ENCODE measurements at regions not wholly inside any gene's neighbourhood (a gene's known extent, or its start where the extent isn't known, plus 50 kb on each side); places are given as distances from the start of the nearest gene placed in this dataset.

DNA sequence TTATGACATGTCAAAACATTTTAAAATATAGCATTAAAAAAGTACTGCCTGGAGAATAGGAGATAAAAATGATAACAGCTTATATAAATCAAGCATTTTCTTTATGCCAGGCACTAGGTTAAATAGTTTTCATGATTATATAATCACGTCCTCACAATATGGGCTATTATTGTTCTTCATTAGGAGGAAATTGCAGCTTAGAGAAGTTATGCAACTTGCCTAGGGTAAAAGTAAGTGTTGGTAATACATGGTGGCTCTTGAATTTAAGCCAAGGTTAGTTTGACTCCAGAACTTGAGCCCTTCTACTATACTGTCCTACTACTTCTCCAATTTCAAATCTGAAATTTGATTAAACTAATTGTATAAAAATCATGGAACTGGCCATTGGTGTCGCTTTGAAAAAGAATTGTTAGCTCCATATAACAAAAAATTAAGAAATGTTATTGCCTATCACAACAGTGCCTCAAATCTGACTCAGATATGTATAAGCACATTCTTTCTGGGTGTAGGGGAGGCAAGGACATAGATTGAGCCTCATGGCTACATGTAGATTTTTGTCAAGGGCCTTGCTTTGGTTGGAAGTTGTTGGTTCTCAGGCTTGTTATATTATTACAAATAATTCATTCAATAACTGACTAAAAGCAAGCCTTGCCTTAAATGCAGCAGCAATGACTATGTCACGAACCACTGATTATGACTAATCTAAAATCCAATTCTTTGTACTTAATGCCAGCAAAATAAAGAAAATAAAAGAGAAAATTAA is 223.5 kb upstream of the DAB2 start:
- POLR2A ChIA-PET = no interaction called here
- intact Hi-C loops (cut with DNase I, micrococcal nuclease) = no loop called here
- no peak overlapping the region for H3K4me3 Mint-ChIP-seq
- H3K36me3 Mint-ChIP-seq (ENCODE audit: low read depth) = no peaks in the 10 kb centered on the region
- no peak for DNase-seq
- peaks cover 2% of the 10 kb centered on the region for H3K4me1 Mint-ChIP-seq
- peaks cover 10% of the 10 kb centered on the region for H3K27me3 Mint-ChIP-seq
- no peak overlapping the region for H3K27ac Mint-ChIP-seq
- H3K9me3 Mint-ChIP-seq (ENCODE audit: low read depth) = peaks cover 4% of the 10 kb centered on the region
- CTCF ChIA-PET = interaction anchor here (0.6 to 1.0 kb wide), 2 partner anchors 49 to 365 kb away, joined by 3 to 4 read pairs; no protein-coding TSS in a partner anchor
- no peak for ATAC-seq

DNA sequence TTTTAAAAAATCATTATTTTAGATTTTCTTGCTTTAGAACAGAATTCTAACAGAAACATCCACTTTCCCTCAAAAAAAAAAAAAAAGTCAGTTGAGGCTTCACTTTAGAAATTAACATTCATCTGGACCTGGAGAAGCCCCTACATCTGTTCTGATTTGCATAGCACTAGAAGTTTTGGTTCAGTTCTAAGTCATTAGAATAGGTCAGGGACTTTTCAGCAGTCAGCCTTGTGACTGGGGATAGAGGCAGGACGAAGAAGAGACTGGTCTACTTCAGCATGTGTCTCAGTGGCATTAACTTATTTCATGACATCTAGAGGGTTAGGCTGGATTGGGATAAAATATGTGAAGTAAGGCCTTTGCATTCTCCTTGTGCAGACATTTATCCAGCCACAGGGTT is 215.8 kb upstream of the DAB2 start:
- no peak overlapping the region for H3K4me3 Mint-ChIP-seq
- intact Hi-C loops (cut with DNase I, micrococcal nuclease) = no loop called here
- POLR2A ChIA-PET = no interaction called here
- DNase-seq = no peak
- ATAC-seq = no peak
- H3K27me3 Mint-ChIP-seq = peaks cover 8% of the 10 kb centered on the region
- no peaks in the 10 kb centered on the region for H3K4me1 Mint-ChIP-seq
- H3K27ac Mint-ChIP-seq = no peak overlapping the region
- no peaks in the 10 kb centered on the region for H3K9me3 Mint-ChIP-seq (ENCODE audit: low read depth)
- H3K36me3 Mint-ChIP-seq (ENCODE audit: low read depth) = no peaks in the 10 kb centered on the region
- CTCF ChIA-PET = no interaction called here

DNA sequence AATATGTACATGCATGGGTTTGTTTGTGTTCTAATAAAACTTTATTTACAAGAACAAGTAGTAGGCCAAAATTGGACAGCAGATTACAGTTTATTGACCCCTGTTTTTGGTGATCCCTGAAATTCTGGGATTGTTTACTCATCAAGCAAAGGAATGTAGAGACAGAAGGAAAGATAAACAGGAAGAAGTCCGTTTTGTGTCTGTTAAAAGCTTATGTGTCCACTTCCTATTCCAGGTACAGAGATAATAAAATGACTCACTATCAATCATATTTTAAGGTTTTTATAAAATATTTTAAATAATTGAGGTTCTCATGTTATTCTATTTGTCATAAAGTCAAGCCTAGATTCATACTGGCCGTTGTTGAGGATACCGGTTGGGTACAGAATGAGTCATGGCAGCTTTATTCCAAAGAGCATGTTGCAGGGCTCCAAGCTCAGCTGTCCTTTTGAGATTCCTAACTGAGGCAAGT is 214.9 kb upstream of the DAB2 start:
- H3K4me3 Mint-ChIP-seq = no peak overlapping the region
- no peak for ATAC-seq
- CTCF ChIA-PET = interaction anchor here (0.6 to 1.0 kb wide), 4 partner anchors 18 to 281 kb away, joined by 3 read pairs; partner anchors contain the start of gene DAB2
- intact Hi-C loops (cut with DNase I, micrococcal nuclease) = no loop called here
- H3K36me3 Mint-ChIP-seq (ENCODE audit: low read depth) = no peaks in the 10 kb centered on the region
- H3K27ac Mint-ChIP-seq = no peak overlapping the region
- POLR2A ChIA-PET = no interaction called here
- H3K9me3 Mint-ChIP-seq (ENCODE audit: low read depth) = no peaks in the 10 kb centered on the region
- H3K4me1 Mint-ChIP-seq = no peaks in the 10 kb centered on the region
- no peak for DNase-seq
- H3K27me3 Mint-ChIP-seq = peaks cover 6% of the 10 kb centered on the region

DNA sequence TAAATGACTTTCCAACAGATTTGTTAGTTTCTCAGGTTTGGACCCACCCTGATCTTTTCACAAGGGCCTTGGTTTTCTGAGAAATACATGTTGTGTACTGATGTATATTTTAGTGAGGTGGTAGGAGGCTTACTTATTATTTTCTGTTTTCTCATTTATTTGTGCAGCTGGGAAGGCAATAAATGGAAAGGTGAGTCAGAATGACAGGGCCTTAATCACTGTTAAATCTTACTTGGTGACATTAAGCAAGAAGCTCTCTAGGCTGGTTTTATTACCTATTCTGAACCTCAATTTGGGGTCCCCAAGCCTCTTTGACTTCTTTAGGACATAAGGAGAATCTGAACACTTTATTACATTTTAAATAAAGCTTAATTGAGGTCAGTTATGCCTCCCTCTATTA is 214.0 kb upstream of the DAB2 start:
- POLR2A ChIA-PET = interaction anchor here (0.7 kb wide), 1 partner anchor 31 kb away, joined by 3 read pairs; no protein-coding TSS in a partner anchor

DNA sequence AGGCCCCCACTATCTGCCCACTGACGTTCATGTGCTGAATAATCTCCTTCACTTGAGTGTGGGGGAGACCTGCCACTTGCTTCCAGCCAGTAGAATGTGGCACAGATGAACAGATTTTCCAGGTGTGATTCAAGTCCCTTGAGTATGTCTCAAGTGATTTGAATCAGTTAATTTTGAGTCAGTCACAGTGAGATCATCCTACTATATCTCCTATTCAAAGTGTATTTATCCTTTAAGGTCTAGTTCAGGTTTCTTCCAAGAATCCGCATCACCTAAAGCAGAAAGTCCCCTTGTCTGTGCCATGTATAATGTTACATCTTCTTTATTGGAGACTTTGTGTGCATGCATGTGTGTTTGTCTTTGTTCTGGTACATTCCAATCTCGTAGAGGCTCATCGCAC is 208.3 kb upstream of the DAB2 start:
- Mint-ChIP-seq H3K4me1 (no peaks in the 10 kb centered on the region), H3K27me3 (peaks cover 23% of the 10 kb centered on the region), H3K4me3 (no peak overlapping the region), H3K27ac (no peak overlapping the region), H3K9me3 (ENCODE audit: low read depth) (no peaks in the 10 kb centered on the region), H3K36me3 (ENCODE audit: low read depth) (no peaks in the 10 kb centered on the region)
- POLR2A ChIA-PET = no interaction called here
- intact Hi-C loops (cut with DNase I, micrococcal nuclease) = no loop called here
- DNase-seq = no peak
- ATAC-seq = no peak
- CTCF ChIA-PET = no interaction called here

More for the DNA sequence above, 214.0 kb upstream of the DAB2 start:
- DNase-seq (no peak), ATAC-seq (no peak)
- no peak overlapping the region for H3K4me3 Mint-ChIP-seq
- peaks cover 6% of the 10 kb centered on the region for H3K27me3 Mint-ChIP-seq
- H3K36me3 Mint-ChIP-seq (ENCODE audit: low read depth) = no peaks in the 10 kb centered on the region
- no peak overlapping the region for H3K27ac Mint-ChIP-seq
- CTCF ChIA-PET = interaction anchor here (0.8 to 1.0 kb wide), 2 partner anchors 18 to 1301 kb away, joined by 3 read pairs; no protein-coding TSS in a partner anchor
- intact Hi-C loops (cut with DNase I, micrococcal nuclease) = no loop called here
- no peaks in the 10 kb centered on the region for H3K9me3 Mint-ChIP-seq (ENCODE audit: low read depth)
- H3K4me1 Mint-ChIP-seq = no peaks in the 10 kb centered on the region

DNA sequence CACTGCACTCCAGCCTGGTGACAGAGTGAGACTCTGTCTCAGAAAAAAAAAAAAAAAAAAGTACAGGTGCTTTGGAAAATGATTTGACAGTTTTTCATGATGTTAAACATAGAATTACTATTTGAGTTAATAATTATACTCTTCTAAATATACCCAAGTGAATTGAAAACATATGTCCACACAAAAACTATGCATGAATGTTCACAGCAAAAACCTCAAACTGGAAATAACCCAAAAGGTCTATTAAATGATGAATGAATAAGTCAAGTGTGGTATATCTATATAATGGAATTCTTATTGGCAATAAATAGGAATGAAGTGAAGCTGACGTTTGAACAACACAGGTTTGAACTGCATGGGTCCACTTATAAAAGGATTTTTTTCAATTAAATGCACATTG is 207.2 kb upstream of the DAB2 start:
- Mint-ChIP-seq H3K4me1 (no peaks in the 10 kb centered on the region), H3K9me3 (ENCODE audit: low read depth) (no peaks in the 10 kb centered on the region), H3K27ac (no peak overlapping the region), H3K27me3 (peaks cover 27% of the 10 kb centered on the region), H3K36me3 (ENCODE audit: low read depth) (no peaks in the 10 kb centered on the region), H3K4me3 (no peak overlapping the region)
- DNase-seq (no peak), ATAC-seq (no peak)
- intact Hi-C loops (cut with DNase I, micrococcal nuclease) = no loop called here
- CTCF ChIA-PET = no interaction called here
- POLR2A ChIA-PET = no interaction called here

DNA sequence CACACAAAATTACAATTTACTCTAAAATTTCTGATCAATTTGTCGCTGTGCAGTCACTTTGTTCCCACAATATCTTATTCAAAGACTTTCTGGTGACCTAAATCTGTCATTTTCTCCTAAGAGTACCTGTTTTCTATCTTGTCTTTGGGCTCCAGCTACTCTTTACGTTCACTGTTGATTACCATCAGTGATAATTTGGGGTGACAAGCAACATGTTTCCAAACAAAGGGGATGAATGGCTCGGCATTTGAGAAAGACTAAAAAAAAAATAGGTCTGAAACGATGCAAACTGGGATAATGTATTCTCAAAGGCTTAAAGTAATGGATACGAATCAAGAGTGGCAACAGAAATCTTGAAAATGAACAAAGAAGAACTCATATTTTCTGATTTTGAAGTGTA is 205.2 kb upstream of the DAB2 start:
- ATAC-seq = no peak
- DNase-seq = no peak
- H3K9me3 Mint-ChIP-seq (ENCODE audit: low read depth) = no peaks in the 10 kb centered on the region
- ChIA-PET POLR2A (no interaction called here), CTCF (interaction anchor here (0.7 kb wide), 1 partner anchor 34 kb away, joined by 4 read pairs; no protein-coding TSS in a partner anchor)
- H3K4me1 Mint-ChIP-seq = no peaks in the 10 kb centered on the region
- intact Hi-C loops (cut with DNase I, micrococcal nuclease) = no loop called here
- no peak overlapping the region for H3K4me3 Mint-ChIP-seq
- no peak overlapping the region for H3K27ac Mint-ChIP-seq
- peaks cover 23% of the 10 kb centered on the region for H3K27me3 Mint-ChIP-seq
- H3K36me3 Mint-ChIP-seq (ENCODE audit: low read depth) = no peaks in the 10 kb centered on the region

DNA sequence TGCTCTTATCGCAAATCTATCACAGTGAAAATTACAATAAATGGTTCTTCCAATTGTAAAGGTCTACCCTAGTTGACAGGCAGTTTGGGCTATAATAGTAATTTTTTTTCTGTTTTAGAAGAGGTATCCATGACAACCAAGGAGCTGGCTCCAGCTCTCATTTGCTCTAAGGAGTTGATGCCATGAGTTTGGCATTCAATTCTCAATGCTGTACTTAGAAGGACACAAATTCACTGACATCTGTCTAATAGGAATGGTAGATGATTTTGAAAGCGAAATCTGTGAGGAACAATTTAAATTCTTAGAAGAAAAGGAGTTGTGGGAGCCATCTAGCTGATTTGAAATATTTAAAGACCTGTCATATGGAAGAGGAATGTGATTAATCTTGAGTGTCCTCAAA is 203.6 kb upstream of the DAB2 start:
- Mint-ChIP-seq H3K36me3 (ENCODE audit: low read depth) (no peaks in the 10 kb centered on the region), H3K27me3 (peaks cover 26% of the 10 kb centered on the region), H3K27ac (no peak overlapping the region), H3K4me3 (no peak overlapping the region), H3K4me1 (no peaks in the 10 kb centered on the region), H3K9me3 (ENCODE audit: low read depth) (peaks cover 2% of the 10 kb centered on the region)
- ChIA-PET CTCF (no interaction called here), POLR2A (no interaction called here)
- intact Hi-C loops (cut with DNase I, micrococcal nuclease) = no loop called here
- DNase-seq (no peak), ATAC-seq (no peak)

DNA sequence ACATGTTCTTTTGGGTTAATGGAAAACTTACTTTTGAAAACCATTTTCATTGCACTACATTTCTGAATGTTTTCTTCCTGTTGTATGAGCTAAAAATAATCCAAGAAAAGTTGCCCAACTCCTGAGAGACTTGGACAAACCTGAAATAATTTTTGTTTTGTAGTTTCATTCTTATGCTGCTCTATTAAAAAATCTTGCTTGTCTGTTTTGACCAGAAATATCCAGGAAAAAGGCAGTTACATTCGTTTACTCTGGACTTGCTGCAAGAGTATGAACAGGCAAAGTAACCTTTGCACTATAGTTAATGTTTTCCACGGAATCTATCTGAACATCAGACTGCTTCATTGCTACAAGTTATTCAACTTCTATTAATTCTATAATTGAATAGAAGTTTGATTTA is 200.1 kb upstream of the DAB2 start:
- DNase-seq = no peak
- CTCF ChIA-PET = no interaction called here
- no peak for ATAC-seq
- Mint-ChIP-seq H3K36me3 (ENCODE audit: low read depth) (no peaks in the 10 kb centered on the region), H3K4me3 (no peak overlapping the region), H3K9me3 (ENCODE audit: low read depth) (peaks cover 2% of the 10 kb centered on the region), H3K4me1 (no peaks in the 10 kb centered on the region), H3K27ac (no peak overlapping the region), H3K27me3 (peaks cover 17% of the 10 kb centered on the region)
- intact Hi-C loops (cut with DNase I, micrococcal nuclease) = no loop called here
- POLR2A ChIA-PET = no interaction called here

DNA sequence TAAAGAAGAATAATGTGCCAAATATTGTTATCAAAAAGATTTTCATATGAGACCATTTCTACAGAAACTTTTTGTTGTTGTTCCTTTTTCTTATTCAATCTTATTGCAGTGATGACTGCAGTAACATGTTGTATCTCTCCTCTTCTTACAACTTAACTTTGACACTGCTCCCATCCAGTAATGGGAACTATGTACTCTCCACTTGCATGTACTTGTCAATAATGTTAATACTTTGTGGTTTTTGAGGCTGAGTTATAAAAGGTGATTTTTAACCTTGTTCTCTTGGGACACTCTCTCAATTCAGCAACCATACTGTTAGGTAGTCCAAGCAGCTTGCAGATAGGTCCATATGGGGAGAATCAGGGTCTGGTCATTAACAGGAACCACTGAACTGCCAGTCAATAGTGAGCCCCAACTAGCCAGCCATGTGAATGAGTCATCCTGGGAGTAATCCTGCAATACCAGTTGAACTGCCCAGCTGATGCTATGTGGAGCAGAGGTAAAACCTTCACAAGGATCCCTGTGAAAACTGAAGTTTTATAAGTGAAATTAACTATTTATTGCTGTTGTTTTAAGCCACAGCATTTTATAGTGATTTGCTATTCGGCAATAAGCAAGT is 199.6 kb upstream of the DAB2 start:
- intact Hi-C loops (cut with DNase I, micrococcal nuclease) = no loop called here
- ChIA-PET POLR2A (no interaction called here), CTCF (no interaction called here)
- H3K27me3 Mint-ChIP-seq = peaks cover 12% of the 10 kb centered on the region
- H3K27ac Mint-ChIP-seq = no peak overlapping the region
- no peak for DNase-seq
- peaks cover 2% of the 10 kb centered on the region for H3K9me3 Mint-ChIP-seq (ENCODE audit: low read depth)
- no peak overlapping the region for H3K4me3 Mint-ChIP-seq
- no peaks in the 10 kb centered on the region for H3K36me3 Mint-ChIP-seq (ENCODE audit: low read depth)
- no peak for ATAC-seq
- no peaks in the 10 kb centered on the region for H3K4me1 Mint-ChIP-seq

DNA sequence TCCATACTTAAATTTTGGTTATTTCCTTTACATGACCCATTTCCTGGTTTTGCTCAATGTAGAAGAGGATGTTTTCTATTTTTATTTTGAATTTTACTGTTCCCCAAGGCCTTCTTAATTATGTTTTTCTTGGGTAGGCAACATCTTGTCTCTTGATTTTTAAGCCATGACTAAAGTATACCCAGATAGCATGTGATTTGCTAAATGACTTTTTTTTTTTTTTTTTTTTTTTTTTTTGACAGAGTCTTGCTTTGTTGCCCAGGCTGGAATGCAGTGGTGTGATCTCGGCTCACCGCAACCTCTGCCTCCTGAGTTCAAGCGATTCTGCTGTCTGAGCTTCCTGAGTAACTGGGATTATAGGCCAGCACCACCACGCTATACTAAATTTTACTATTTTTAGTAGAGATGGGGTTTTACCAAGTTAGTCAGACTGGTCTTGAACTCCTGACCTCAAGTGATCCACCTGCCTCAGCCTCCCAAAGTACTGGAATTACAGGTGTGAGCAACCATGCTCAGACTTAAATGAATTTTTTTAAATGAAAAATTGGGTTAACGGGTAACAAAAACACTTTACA is 198.6 kb upstream of the DAB2 start:
- intact Hi-C loops (cut with DNase I, micrococcal nuclease) = no loop called here
- Mint-ChIP-seq H3K36me3 (ENCODE audit: low read depth) (no peaks in the 10 kb centered on the region), H3K4me1 (no peaks in the 10 kb centered on the region), H3K27me3 (peaks cover 11% of the 10 kb centered on the region), H3K27ac (no peak overlapping the region), H3K4me3 (no peak overlapping the region), H3K9me3 (ENCODE audit: low read depth) (peaks cover 2% of the 10 kb centered on the region)
- ChIA-PET POLR2A (no interaction called here), CTCF (no interaction called here)
- no peak for DNase-seq
- ATAC-seq = no peak

DNA sequence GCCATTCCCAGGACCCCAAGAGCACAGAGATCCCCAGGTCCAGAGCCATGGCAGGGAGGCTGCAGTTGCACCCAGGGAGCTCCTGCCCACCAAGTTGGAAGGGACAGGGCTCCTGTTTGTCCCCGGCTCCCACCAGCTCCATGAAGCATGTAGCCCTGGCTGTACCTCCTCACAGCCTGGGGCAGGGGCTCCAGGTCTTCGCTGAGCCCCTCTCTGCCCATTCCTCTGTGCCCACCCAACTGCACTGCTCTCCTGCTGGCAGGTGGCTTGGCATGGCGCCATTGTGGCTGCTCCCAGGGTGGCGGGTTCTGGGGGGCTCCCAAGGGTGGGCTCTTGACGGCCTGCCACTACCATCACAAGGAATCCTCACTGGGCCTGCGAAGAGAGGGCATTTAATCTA is 197.5 kb upstream of the DAB2 start:
- Mint-ChIP-seq H3K27ac (no peak overlapping the region), H3K4me3 (no peak overlapping the region), H3K27me3 (peaks cover 9% of the 10 kb centered on the region), H3K4me1 (no peaks in the 10 kb centered on the region), H3K9me3 (ENCODE audit: low read depth) (peaks cover 2% of the 10 kb centered on the region), H3K36me3 (ENCODE audit: low read depth) (no peaks in the 10 kb centered on the region)
- no peak for ATAC-seq
- CTCF ChIA-PET = interaction anchor here (1.0 kb wide), 1 partner anchor 48 kb away, joined by 4 read pairs; no protein-coding TSS in a partner anchor
- POLR2A ChIA-PET = no interaction called here
- no peak for DNase-seq
- intact Hi-C loops (cut with DNase I, micrococcal nuclease) = no loop called here
